Ovary (tissue), 3 donors: ENCODE measurements at regions not wholly inside any gene's neighbourhood (a gene's known extent, or its start where the extent isn't known, plus 50 kb on each side); places are given as distances from the start of the nearest gene placed in this dataset.

ENCODE experiments used
- CTCF ChIP-seq, 3 donors: fragments of 450-650 bp in 2 of 3; fragments of 200-600 bp in 1 of 3; IDR thresholded peaks; one replicate each; pipeline versions ENCODE4 v1.5.1 to v1.8.0; 2016 to 2022; ENCODE audit warnings: antibody characterized with exemption in 3 of 3, mild to moderate bottlenecking in 1 of 3
- EP300 ChIP-seq: sonication (generic); formaldehyde crosslinking; IDR thresholded peaks from one replicate; pipeline ENCODE4 v1.6.1; 2017; ENCODE audit warnings: antibody characterized with exemption
- POLR2A ChIP-seq: fragments of 450-650 bp; IDR thresholded peaks from one replicate; pipeline ENCODE4 v1.6.1; 2017; ENCODE audit warnings: antibody characterized with exemption, mild to moderate bottlenecking, moderate library complexity
- donor health status: DM: no; HTN: no; CAD: no.

DNA sequence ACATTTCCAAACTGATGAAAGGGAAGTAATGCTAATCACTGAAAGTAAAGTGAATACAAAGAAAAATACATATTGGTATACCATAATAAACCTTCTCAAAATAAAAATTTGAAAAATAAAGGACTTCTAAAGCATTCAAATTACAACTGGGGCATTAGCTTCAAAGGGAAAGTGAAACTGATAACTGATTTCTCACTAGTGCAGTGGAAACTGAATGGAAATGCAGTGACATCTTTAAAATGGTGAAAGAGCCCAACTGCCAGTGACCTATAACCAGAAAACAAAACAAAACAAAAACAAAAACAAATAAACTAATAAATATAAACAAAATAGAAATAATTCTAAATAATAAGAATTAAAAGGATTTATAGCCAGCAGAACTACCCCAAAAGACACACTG, 297.5 kb upstream of the GRIN3A start:
- TF ChIP-seq POLR2A = no peak
- no peak for TF ChIP-seq EP300
- TF ChIP-seq CTCF (IDR thresholded peaks at IDR 0.05) = no peak
